IMR-90 (cell line): ENCODE measurements at regions not wholly inside any gene's neighbourhood (a gene's known extent, or its start where the extent isn't known, plus 50 kb on each side); places are given as distances from the start of the nearest gene placed in this dataset.

Source experiments
- ATAC-seq: fragments of 200-7000 bp; cut with Tn5 transposase; 2 replicates; pipeline ENCODE4 v1.9.1; 2020; ENCODE audit warnings: low read depth, mild to moderate bottlenecking, moderate library complexity
- BruUV-seq: library from RNA; stranded (reverse); fragments of 400-500 nt; replicated peaks from 2 replicates; lab custom pipeline; 2021; lab: Mats Ljungman, UMichigan
- CTCF ChIA-PET: fragments of 300-600 bp; formaldehyde crosslinking; extraction: SDS; loops from one replicate; lab custom pipeline; 2021; ENCODE audit warnings: antibody characterized with exemption; lab: Yijun Ruan, JAX
- POLR2A ChIA-PET: fragments of 300-600 bp; sonication (Branson Sonifier 250); formaldehyde crosslinking; loops from one replicate; lab custom pipeline; 2022; ENCODE audit warnings: antibody characterized with exemption; ENCODE audit not compliant: unreplicated experiment; lab: Charles Lee
- DNase-seq: peaks from one replicate; pipeline ENCODE4 v3.0.0; 2013
- H2AFZ ChIP-seq: replicated peaks from 2 replicates; pipeline ENCODE3; 2013; ENCODE audit warnings: low read length, mild to moderate bottlenecking; ENCODE audit not compliant: poor library complexity
- H2AK5ac ChIP-seq: 2 replicates; pipeline ENCODE4 v1.6.1; 2013; ENCODE audit warnings: low read depth, low read length, inconsistent platforms
- H2AK9ac ChIP-seq: replicated peaks from 2 replicates; pipeline ENCODE3; 2013; ENCODE audit warnings: mild to moderate bottlenecking, low read depth, low read length, moderate library complexity; ENCODE audit not compliant: poor library complexity
- H2BK120ac ChIP-seq: 2 replicates; pipeline ENCODE4 v1.6.1; 2013; ENCODE audit warnings: low read depth, low read length, inconsistent platforms
- H2BK15ac ChIP-seq: 3 replicates; pipeline ENCODE4 v1.6.1; 2013; ENCODE audit warnings: low read depth, low read length, inconsistent platforms
- H2BK20ac ChIP-seq: 2 replicates; pipeline ENCODE4 v1.6.1; 2013; ENCODE audit warnings: low read depth, mild to moderate bottlenecking, inconsistent platforms, low read length, moderate library complexity
- H2BK5ac ChIP-seq: 2 replicates; pipeline ENCODE4 v1.6.1; 2013; ENCODE audit warnings: mild to moderate bottlenecking, low read depth, low read length, inconsistent platforms; ENCODE audit not compliant: poor library complexity, severe bottlenecking
- H3K14ac ChIP-seq: replicated peaks from 2 replicates; pipeline ENCODE4 v1.6.1; 2013; ENCODE audit warnings: low read depth, low read length, inconsistent platforms
- H3K18ac ChIP-seq: 2 replicates; pipeline ENCODE4 v1.6.1; 2013; ENCODE audit warnings: low read depth, low read length, control low read depth
- H3K23ac ChIP-seq: 2 replicates; pipeline ENCODE4 v1.6.1; 2013; ENCODE audit warnings: low read depth, low read length, inconsistent platforms
- H3K27ac ChIP-seq: 2 replicates; pipeline ENCODE4 v1.5.1; 2013; ENCODE audit warnings: mild to moderate bottlenecking, control low read depth, low read length; ENCODE audit not compliant: insufficient read depth
- H3K27me3 ChIP-seq: 2 replicates; pipeline ENCODE4 v1.6.1; 2013; ENCODE audit warnings: low read length; ENCODE audit not compliant: control insufficient read depth, insufficient read depth
- H3K36me3 ChIP-seq: 2 replicates; pipeline ENCODE4 v1.6.1; 2013; ENCODE audit warnings: low read length, mixed read lengths; ENCODE audit not compliant: control insufficient read depth, insufficient read depth
- H3K4ac ChIP-seq: 2 replicates; pipeline ENCODE4 v1.6.1; 2013; ENCODE audit warnings: low read depth, low read length, inconsistent platforms
- H3K4me1 ChIP-seq: 2 replicates; pipeline ENCODE4 v1.6.1; 2013; ENCODE audit warnings: low read length, mixed read lengths; ENCODE audit not compliant: control insufficient read depth, insufficient read depth
- H3K4me2 ChIP-seq: 2 replicates; pipeline ENCODE4 v1.6.1; 2013; ENCODE audit warnings: low read depth, mild to moderate bottlenecking, control low read depth, low read length, moderate library complexity
- H3K4me3 ChIP-seq: 2 replicates; pipeline ENCODE4 v1.5.1; 2013; ENCODE audit warnings: low read depth, mild to moderate bottlenecking, control low read depth, low read length, moderate library complexity; ENCODE audit not compliant: insufficient read depth
- H3K56ac ChIP-seq: 2 replicates; pipeline ENCODE4 v1.6.1; 2013; ENCODE audit warnings: low read length, inconsistent platforms; ENCODE audit not compliant: insufficient read depth; ENCODE audit errors: extremely low read depth
- H3K79me1 ChIP-seq, 2 experiments: 2 replicates each; pipeline ENCODE4 v1.6.1; 2013; ENCODE audit warnings: low read length in 2 of 2, inconsistent platforms in 1 of 2, low read depth in 1 of 2
- H3K9ac ChIP-seq: 2 replicates; pipeline ENCODE4 v1.6.1; 2013; ENCODE audit warnings: low read depth, low read length, control low read depth
- H3K9me1 ChIP-seq: 2 replicates; pipeline ENCODE4 v1.6.1; 2013; ENCODE audit warnings: low read length, inconsistent platforms; ENCODE audit not compliant: insufficient read depth
- H3K9me3 ChIP-seq: 2 replicates; pipeline ENCODE4 v1.6.1; 2013; ENCODE audit warnings: low read length; ENCODE audit not compliant: control insufficient read depth, insufficient read depth
- H4K20me1 ChIP-seq: 2 replicates; pipeline ENCODE4 v1.6.1; 2013; ENCODE audit warnings: low read length, inconsistent platforms; ENCODE audit not compliant: insufficient read depth
- H4K5ac ChIP-seq: 2 replicates; pipeline ENCODE4 v1.6.1; 2013; ENCODE audit warnings: mild to moderate bottlenecking, low read depth, low read length, control low read depth
- H4K8ac ChIP-seq, 2 experiments: 2 replicates each; pipeline ENCODE4 v1.6.1; 2013; ENCODE audit warnings: low read depth in 2 of 2, low read length in 2 of 2, control low read depth in 1 of 2, inconsistent platforms in 1 of 2
- H4K91ac ChIP-seq: 2 replicates; pipeline ENCODE4 v1.6.1; 2013; ENCODE audit warnings: low read depth, low read length, inconsistent platforms; ENCODE audit not compliant: insufficient read depth
- BHLHE40 ChIP-seq: fragments of 150-350 bp; IDR thresholded peaks from 2 replicates; pipeline ENCODE4 v1.6.1; 2016; ENCODE audit warnings: mild to moderate bottlenecking, low read depth, low read length
- CHD1 ChIP-seq: IDR thresholded peaks from 2 replicates; pipeline ENCODE4 v1.6.1; 2012; ENCODE audit warnings: low read depth, low read length, improper control_type of control experiment
- FOS ChIP-seq: fragments of 150-350 bp; IDR thresholded peaks from 2 replicates; pipeline ENCODE4 v1.6.1; 2016; ENCODE audit warnings: low read depth, low read length
- MAFK ChIP-seq: IDR thresholded peaks from 2 replicates; pipeline ENCODE4 v1.6.1; 2012; ENCODE audit warnings: low read depth, low read length, improper control_type of control experiment
- MAZ ChIP-seq: IDR thresholded peaks from 2 replicates; pipeline ENCODE4 v1.6.1; 2012; ENCODE audit warnings: low read depth, mild to moderate bottlenecking, low read length, improper control_type of control experiment, moderate library complexity, borderline replicate concordance
- MXI1 ChIP-seq: IDR thresholded peaks from 2 replicates; pipeline ENCODE4 v1.6.1; 2012; ENCODE audit warnings: low read depth, mild to moderate bottlenecking, low read length, moderate library complexity, borderline replicate concordance
- NFE2L2 ChIP-seq: fragments of 150-350 bp; IDR thresholded peaks from 2 replicates; pipeline ENCODE4 v1.6.1; 2016; ENCODE audit warnings: low read depth, mild to moderate bottlenecking, low read length
- POLR2A ChIP-seq: IDR thresholded peaks from 2 replicates; pipeline ENCODE4 v1.6.1; 2012; ENCODE audit warnings: mild to moderate bottlenecking, low read depth, low read length
- RAD21 ChIP-seq: IDR thresholded peaks from 2 replicates; pipeline ENCODE4 v1.6.1; 2012; ENCODE audit warnings: low read length, improper control_type of control experiment
- RCOR1 ChIP-seq: IDR thresholded peaks from 2 replicates; pipeline ENCODE4 v1.6.1; 2012; ENCODE audit warnings: mild to moderate bottlenecking, low read length, improper control_type of control experiment; ENCODE audit not compliant: insufficient replicate concordance
- WGBS, 2 experiments: methylation state at CpG; one replicate each; pipeline versions ENCODE4 v1.1.5 to v1.1.7; 2013; ENCODE audit warnings: missing lambda C conversion rate in 2 of 2; ENCODE audit not compliant: insufficient read length in 1 of 2; ENCODE audit errors: extremely low coverage in 2 of 2; 5-methylcytosine and 5-hydroxymethylcytosine counted together
- dilution Hi-C: fragments of 300-500 bp; cut with HindIII; formaldehyde crosslinking; loops from one replicate; pipeline ENCODE4 v1.14.3; 2018; ENCODE audit warnings: low sequenced_read_pairs; ENCODE audit not compliant: unreplicated experiment
- in situ Hi-C: fragments of 300-500 bp; cut with MboI; formaldehyde crosslinking; loops from 3 replicates; pipeline ENCODE4 v1.14.3; 2019; ENCODE audit warnings: low sequenced_read_pairs, inconsistent platforms, mixed read lengths
- intact Hi-C: fragments of 100-400 bp; cut with micrococcal nuclease; formaldehyde crosslinking; loops from 2 replicates; pipeline ENCODE4 v1.10.0; 2022
- TF ChIP-seq, protein P1 (sequence below): conservative IDR thresholded peaks from 2 replicates; pipeline ENCODE4 v1.5.1; 2012; ENCODE audit warnings: mild to moderate bottlenecking, low read depth, low read length, improper control_type of control experiment
- TF ChIP-seq, protein P2 (sequence below): fragments of 150-350 bp; IDR thresholded peaks from 2 replicates; pipeline ENCODE4 v1.6.1; 2017; ENCODE audit warnings: mild to moderate bottlenecking, antibody characterized with exemption, low read length, low read depth
- TF ChIP-seq, protein P3 (sequence below): fragments of 150-350 bp; IDR thresholded peaks from 2 replicates; pipeline ENCODE4 v1.6.1; 2016; ENCODE audit warnings: low read depth, mild to moderate bottlenecking, low read length, moderate library complexity, borderline replicate concordance

DNA sequence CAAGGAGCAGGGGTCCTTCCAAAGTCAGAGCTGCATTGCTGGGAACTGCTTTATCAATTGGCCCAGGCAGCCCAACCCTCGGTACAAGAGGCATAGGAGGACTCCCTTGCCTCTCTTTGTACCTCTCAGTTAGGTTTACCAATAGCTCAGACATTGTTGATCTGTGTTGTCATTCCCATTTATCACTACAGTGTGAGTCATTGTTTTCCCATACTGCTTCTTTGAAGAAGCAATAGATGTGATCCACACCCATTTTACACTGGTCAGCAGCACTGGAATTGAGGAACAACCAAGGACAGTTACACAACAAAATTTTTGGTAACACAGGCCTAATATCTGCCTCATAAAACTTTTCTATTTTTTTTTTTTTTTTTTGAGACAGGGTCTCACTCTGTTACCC, 307.2 kb downstream of the SNX13 start:
- Histone ChIP-seq H2BK15ac (no peak overlapping the region), H3K27ac (no peak overlapping the region), H3K9me1 (peaks cover 5% of the 10 kb centered on the region; the same call in 1 of the 2 replicates), H3K18ac (no peak overlapping the region), H4K5ac (no peak overlapping the region), H3K4ac (no peak overlapping the region), H2BK20ac (peak overlapping the region; percentile 9; the same call in 1 of the 2 replicates), H3K9ac (no peak overlapping the region), H2AFZ (no peak overlapping the region), H3K27me3 (no peaks in the 10 kb centered on the region), H2AK5ac (no peak overlapping the region), H2AK9ac (no peak overlapping the region), H3K4me3 (no peak overlapping the region), H3K79me1 (no peaks in the 10 kb centered on the region), H4K8ac (no peak overlapping the region; a peak in 1 of 4 replicates), H3K14ac (no peak overlapping the region), H3K56ac (no peak overlapping the region), H3K36me3 (no peaks in the 10 kb centered on the region), H3K9me3 (no peaks in the 10 kb centered on the region), H3K4me1 (no peaks in the 10 kb centered on the region), H2BK120ac (no peak overlapping the region; the same call in 1 of the 2 replicates), H3K4me2 (no peak overlapping the region), H4K91ac (no peak overlapping the region), H2BK5ac (no peak overlapping the region), H4K20me1 (no peaks in the 10 kb centered on the region), H3K23ac (peak overlapping the region; percentile 52; the same call in 1 of the 2 replicates)
- CTCF ChIA-PET, result no interaction called here
- no TSS peak for BruUV-seq
- POLR2A ChIA-PET, result no interaction called here
- ATAC-seq (peak; percentile 42), DNase-seq (peak; percentile 59)
- in situ Hi-C loops, result no loop called here
- dilution Hi-C loops, result no loop called here
- TF ChIP-seq POLR2A, result no peak
- TF ChIP-seq, protein P1, sequence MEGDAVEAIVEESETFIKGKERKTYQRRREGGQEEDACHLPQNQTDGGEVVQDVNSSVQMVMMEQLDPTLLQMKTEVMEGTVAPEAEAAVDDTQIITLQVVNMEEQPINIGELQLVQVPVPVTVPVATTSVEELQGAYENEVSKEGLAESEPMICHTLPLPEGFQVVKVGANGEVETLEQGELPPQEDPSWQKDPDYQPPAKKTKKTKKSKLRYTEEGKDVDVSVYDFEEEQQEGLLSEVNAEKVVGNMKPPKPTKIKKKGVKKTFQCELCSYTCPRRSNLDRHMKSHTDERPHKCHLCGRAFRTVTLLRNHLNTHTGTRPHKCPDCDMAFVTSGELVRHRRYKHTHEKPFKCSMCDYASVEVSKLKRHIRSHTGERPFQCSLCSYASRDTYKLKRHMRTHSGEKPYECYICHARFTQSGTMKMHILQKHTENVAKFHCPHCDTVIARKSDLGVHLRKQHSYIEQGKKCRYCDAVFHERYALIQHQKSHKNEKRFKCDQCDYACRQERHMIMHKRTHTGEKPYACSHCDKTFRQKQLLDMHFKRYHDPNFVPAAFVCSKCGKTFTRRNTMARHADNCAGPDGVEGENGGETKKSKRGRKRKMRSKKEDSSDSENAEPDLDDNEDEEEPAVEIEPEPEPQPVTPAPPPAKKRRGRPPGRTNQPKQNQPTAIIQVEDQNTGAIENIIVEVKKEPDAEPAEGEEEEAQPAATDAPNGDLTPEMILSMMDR, result no peak
- TF ChIP-seq RCOR1, result no peak
- no peak for TF ChIP-seq NFE2L2
- TF ChIP-seq MXI1, result no peak
- no peak for TF ChIP-seq CHD1
- TF ChIP-seq BHLHE40, result no peak
- TF ChIP-seq RAD21, result no peak
- TF ChIP-seq MAFK, result no peak
- TF ChIP-seq, protein P2, sequence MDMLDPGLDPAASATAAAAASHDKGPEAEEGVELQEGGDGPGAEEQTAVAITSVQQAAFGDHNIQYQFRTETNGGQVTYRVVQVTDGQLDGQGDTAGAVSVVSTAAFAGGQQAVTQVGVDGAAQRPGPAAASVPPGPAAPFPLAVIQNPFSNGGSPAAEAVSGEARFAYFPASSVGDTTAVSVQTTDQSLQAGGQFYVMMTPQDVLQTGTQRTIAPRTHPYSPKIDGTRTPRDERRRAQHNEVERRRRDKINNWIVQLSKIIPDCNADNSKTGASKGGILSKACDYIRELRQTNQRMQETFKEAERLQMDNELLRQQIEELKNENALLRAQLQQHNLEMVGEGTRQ, result no peak
- TF ChIP-seq MAZ, result no peak
- TF ChIP-seq, protein P3, sequence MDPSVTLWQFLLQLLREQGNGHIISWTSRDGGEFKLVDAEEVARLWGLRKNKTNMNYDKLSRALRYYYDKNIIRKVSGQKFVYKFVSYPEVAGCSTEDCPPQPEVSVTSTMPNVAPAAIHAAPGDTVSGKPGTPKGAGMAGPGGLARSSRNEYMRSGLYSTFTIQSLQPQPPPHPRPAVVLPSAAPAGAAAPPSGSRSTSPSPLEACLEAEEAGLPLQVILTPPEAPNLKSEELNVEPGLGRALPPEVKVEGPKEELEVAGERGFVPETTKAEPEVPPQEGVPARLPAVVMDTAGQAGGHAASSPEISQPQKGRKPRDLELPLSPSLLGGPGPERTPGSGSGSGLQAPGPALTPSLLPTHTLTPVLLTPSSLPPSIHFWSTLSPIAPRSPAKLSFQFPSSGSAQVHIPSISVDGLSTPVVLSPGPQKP, result no peak
- no peak for TF ChIP-seq FOS
- whole genome bisulfite sequencing, 2 experiments, result 89% methylated on average over 1 of the region's 1 CpG; no CpG with 5 or more reads in 1 of the 2 experiments
- intact Hi-C loops, result no loop called here
